WTC11 (cell line): ENCODE measurements at regions not wholly inside any gene's neighbourhood (a gene's known extent, or its start where the extent isn't known, plus 50 kb on each side); places are given as distances from the start of the nearest gene placed in this dataset.

ENCODE experiments used
- ATAC-seq: fragments of 200-7000 bp; cut with Tn5 transposase; 2 replicates; pipeline ENCODE4 v1.10.0; 2021; ENCODE audit warnings: mild to moderate bottlenecking, moderate library complexity
- CTCF ChIA-PET: fragments of 300-600 bp; sonication (Branson Sonifier 250); formaldehyde crosslinking; loops from one replicate; lab custom pipeline; 2021; ENCODE audit warnings: antibody characterized with exemption; lab: Charles Lee
- POLR2A ChIA-PET: fragments of 350-600 bp; sonication (Branson Sonifier 250); formaldehyde crosslinking; loops from one replicate; lab custom pipeline; 2021; ENCODE audit warnings: antibody characterized with exemption; lab: Charles Lee
- DNase-seq: peaks from one replicate; pipeline ENCODE4 v3.0.0; 2021; ENCODE audit warnings: low spot score
- H3K27ac Mint-ChIP-seq: 2 replicates; pipeline ENCODE4 v1.8.0; 2021; ENCODE audit warnings: mixed read lengths
- H3K27me3 Mint-ChIP-seq: 2 replicates; pipeline ENCODE4 v1.8.0; 2021; ENCODE audit warnings: low read depth, mild to moderate bottlenecking, moderate library complexity, mixed read lengths
- H3K36me3 Mint-ChIP-seq: 2 replicates; pipeline ENCODE4 v1.8.0; 2021; ENCODE audit warnings: mixed read lengths
- H3K4me1 Mint-ChIP-seq: 2 replicates; pipeline ENCODE4 v1.8.0; 2022; ENCODE audit warnings: mixed read lengths
- H3K4me3 Mint-ChIP-seq: 2 replicates; pipeline ENCODE4 v1.8.0; 2021; ENCODE audit warnings: mild to moderate bottlenecking, moderate library complexity, mixed read lengths
- H3K9me3 Mint-ChIP-seq: 2 replicates; pipeline ENCODE4 v1.8.0; 2021; ENCODE audit warnings: mixed read lengths
- EMX1 ChIP-seq: fragments of 250-450 bp; sonication (Bioruptor Pico); IDR thresholded peaks from 2 replicates; pipeline ENCODE4 v1.8.0; 2021; ENCODE audit warnings: mild to moderate bottlenecking
- GTF2I ChIP-seq: fragments of 250-450 bp; sonication (Bioruptor Pico); conservative IDR thresholded peaks from 2 replicates; pipeline ENCODE4 v1.4.0; 2021; ENCODE audit warnings: mild to moderate bottlenecking
- NFE2L1 ChIP-seq: sonication (generic); formaldehyde crosslinking; IDR thresholded peaks from 2 replicates; pipeline ENCODE4 v1.8.1; 2023; ENCODE audit warnings: missing genetic modification reagents
- ZNF396 ChIP-seq: fragments of 250-450 bp; sonication (Bioruptor Pico); IDR thresholded peaks from 2 replicates; pipeline ENCODE4 v1.8.0; 2021; ENCODE audit warnings: mild to moderate bottlenecking, moderate library complexity, borderline replicate concordance
- TF ChIP-seq, protein P1 (sequence below): fragments of 250-450 bp; sonication (Bioruptor Pico); IDR thresholded peaks from 2 replicates; pipeline ENCODE4 v1.8.0; 2021; ENCODE audit warnings: mild to moderate bottlenecking
- TF ChIP-seq, protein P2 (sequence below): sonication (generic); formaldehyde crosslinking; conservative IDR thresholded peaks from 2 replicates; pipeline ENCODE4 v1.8.1; 2022; ENCODE audit warnings: mild to moderate bottlenecking, missing genetic modification reagents
- TF ChIP-seq, protein P3 (sequence below): sonication (generic); formaldehyde crosslinking; IDR thresholded peaks from 2 replicates; pipeline ENCODE4 v1.8.1; 2023; ENCODE audit warnings: mild to moderate bottlenecking, missing genetic modification reagents
- TF ChIP-seq, protein P4 (sequence below): sonication (generic); formaldehyde crosslinking; IDR thresholded peaks from 2 replicates; pipeline ENCODE4 v1.8.0; 2022; ENCODE audit warnings: mild to moderate bottlenecking, missing genetic modification reagents
- TF ChIP-seq, protein P5 (sequence below): sonication (generic); formaldehyde crosslinking; IDR thresholded peaks from 2 replicates; pipeline ENCODE4 v1.8.1; 2022; ENCODE audit warnings: mild to moderate bottlenecking, missing genetic modification reagents, moderate library complexity, borderline replicate concordance
- TF ChIP-seq, protein P6 (sequence below): sonication (generic); formaldehyde crosslinking; IDR thresholded peaks from 2 replicates; pipeline ENCODE4 v1.8.0; 2022; ENCODE audit warnings: mild to moderate bottlenecking, missing genetic modification reagents
- TF ChIP-seq, protein P7 (sequence below): sonication (generic); formaldehyde crosslinking; IDR thresholded peaks from 2 replicates; pipeline ENCODE4 v1.8.1; 2023; ENCODE audit warnings: mild to moderate bottlenecking, missing genetic modification reagents, moderate library complexity
- TF ChIP-seq, protein P8 (sequence below): fragments of 250-450 bp; sonication (Bioruptor Pico); IDR thresholded peaks from 2 replicates; pipeline ENCODE4 v2.1.2; 2022; ENCODE audit warnings: mild to moderate bottlenecking, moderate library complexity

DNA sequence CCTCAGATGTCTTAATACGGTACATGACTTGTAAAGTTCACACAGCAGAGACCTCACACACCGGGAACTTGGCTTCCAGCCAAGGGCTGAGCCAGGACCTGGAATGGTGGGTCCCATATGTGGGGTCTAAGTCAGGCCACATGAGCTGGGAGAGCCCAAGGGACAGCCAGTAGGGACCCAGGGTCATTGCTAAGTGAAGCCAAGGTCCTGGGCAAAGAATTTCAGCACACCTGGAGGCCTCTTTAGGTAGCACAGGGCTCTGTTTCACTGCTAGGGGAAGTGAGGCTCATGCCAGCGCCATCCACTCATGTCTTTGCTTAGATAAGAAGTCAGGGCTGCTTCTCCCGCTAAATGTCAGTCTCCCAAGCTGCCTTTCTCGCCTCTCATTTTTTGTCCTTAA, 116.6 kb upstream of the TLE3 start:
- CTCF ChIA-PET, result interaction anchor here (0.7 to 0.8 kb wide), 2 partner anchors 31 to 103 kb away, joined by 3 read pairs; no protein-coding TSS in a partner anchor
- Mint-ChIP-seq H3K27ac (no peak overlapping the region; the same call in 1 of the 2 replicates), H3K4me1 (peaks cover 17% of the 10 kb centered on the region), H3K36me3 (no peaks in the 10 kb centered on the region), H3K4me3 (no peak overlapping the region), H3K9me3 (peaks cover 6% of the 10 kb centered on the region; the same call in 1 of the 2 replicates), H3K27me3 (no peaks in the 10 kb centered on the region)
- DNase-seq, result no peak
- POLR2A ChIA-PET, result no interaction called here
- TF ChIP-seq NFE2L1 (no peak), EMX1 (CRISPR knock-in tag) (no peak)
- TF ChIP-seq, protein P1, sequence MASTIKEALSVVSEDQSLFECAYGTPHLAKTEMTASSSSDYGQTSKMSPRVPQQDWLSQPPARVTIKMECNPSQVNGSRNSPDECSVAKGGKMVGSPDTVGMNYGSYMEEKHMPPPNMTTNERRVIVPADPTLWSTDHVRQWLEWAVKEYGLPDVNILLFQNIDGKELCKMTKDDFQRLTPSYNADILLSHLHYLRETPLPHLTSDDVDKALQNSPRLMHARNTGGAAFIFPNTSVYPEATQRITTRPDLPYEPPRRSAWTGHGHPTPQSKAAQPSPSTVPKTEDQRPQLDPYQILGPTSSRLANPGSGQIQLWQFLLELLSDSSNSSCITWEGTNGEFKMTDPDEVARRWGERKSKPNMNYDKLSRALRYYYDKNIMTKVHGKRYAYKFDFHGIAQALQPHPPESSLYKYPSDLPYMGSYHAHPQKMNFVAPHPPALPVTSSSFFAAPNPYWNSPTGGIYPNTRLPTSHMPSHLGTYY, result no peak
- TF ChIP-seq, protein P2, sequence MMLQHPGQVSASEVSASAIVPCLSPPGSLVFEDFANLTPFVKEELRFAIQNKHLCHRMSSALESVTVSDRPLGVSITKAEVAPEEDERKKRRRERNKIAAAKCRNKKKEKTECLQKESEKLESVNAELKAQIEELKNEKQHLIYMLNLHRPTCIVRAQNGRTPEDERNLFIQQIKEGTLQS (CRISPR knock-in tag), result no peak
- TF ChIP-seq, protein P3, sequence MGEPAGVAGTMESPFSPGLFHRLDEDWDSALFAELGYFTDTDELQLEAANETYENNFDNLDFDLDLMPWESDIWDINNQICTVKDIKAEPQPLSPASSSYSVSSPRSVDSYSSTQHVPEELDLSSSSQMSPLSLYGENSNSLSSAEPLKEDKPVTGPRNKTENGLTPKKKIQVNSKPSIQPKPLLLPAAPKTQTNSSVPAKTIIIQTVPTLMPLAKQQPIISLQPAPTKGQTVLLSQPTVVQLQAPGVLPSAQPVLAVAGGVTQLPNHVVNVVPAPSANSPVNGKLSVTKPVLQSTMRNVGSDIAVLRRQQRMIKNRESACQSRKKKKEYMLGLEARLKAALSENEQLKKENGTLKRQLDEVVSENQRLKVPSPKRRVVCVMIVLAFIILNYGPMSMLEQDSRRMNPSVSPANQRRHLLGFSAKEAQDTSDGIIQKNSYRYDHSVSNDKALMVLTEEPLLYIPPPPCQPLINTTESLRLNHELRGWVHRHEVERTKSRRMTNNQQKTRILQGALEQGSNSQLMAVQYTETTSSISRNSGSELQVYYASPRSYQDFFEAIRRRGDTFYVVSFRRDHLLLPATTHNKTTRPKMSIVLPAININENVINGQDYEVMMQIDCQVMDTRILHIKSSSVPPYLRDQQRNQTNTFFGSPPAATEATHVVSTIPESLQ (CRISPR knock-in tag), result no peak
- TF ChIP-seq, protein P4, sequence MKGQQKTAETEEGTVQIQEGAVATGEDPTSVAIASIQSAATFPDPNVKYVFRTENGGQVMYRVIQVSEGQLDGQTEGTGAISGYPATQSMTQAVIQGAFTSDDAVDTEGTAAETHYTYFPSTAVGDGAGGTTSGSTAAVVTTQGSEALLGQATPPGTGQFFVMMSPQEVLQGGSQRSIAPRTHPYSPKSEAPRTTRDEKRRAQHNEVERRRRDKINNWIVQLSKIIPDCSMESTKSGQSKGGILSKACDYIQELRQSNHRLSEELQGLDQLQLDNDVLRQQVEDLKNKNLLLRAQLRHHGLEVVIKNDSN (CRISPR knock-in tag), result no peak
- TF ChIP-seq, protein P5, sequence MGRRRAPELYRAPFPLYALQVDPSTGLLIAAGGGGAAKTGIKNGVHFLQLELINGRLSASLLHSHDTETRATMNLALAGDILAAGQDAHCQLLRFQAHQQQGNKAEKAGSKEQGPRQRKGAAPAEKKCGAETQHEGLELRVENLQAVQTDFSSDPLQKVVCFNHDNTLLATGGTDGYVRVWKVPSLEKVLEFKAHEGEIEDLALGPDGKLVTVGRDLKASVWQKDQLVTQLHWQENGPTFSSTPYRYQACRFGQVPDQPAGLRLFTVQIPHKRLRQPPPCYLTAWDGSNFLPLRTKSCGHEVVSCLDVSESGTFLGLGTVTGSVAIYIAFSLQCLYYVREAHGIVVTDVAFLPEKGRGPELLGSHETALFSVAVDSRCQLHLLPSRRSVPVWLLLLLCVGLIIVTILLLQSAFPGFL (CRISPR knock-in tag), result no peak
- TF ChIP-seq, protein P6, sequence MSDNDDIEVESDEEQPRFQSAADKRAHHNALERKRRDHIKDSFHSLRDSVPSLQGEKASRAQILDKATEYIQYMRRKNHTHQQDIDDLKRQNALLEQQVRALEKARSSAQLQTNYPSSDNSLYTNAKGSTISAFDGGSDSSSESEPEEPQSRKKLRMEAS, result no peak
- TF ChIP-seq, protein P7, sequence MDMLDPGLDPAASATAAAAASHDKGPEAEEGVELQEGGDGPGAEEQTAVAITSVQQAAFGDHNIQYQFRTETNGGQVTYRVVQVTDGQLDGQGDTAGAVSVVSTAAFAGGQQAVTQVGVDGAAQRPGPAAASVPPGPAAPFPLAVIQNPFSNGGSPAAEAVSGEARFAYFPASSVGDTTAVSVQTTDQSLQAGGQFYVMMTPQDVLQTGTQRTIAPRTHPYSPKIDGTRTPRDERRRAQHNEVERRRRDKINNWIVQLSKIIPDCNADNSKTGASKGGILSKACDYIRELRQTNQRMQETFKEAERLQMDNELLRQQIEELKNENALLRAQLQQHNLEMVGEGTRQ (CRISPR knock-in tag), result no peak
- peak; percentile 61 for ATAC-seq

DNA sequence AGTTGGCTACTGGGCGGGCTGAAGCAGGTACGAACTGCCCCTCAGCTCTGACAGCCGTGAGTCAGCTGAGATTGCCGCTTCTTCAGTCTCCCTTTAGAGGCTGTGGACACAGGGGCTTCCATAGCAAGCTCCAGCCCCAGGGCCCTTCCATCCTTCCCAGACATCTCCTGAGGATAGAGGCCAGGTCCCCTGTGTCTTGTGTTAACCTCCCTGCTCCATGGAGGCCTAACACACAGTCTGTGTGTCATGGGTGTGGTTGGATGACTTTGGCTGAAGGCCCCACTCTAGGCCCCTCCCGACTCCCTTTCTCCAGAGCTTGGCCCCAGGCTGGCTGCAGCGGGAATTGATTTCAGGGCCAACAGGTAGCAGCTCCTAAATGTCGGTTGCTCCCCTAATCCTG, 116.1 kb upstream of the TLE3 start:
- TF ChIP-seq, protein P8, sequence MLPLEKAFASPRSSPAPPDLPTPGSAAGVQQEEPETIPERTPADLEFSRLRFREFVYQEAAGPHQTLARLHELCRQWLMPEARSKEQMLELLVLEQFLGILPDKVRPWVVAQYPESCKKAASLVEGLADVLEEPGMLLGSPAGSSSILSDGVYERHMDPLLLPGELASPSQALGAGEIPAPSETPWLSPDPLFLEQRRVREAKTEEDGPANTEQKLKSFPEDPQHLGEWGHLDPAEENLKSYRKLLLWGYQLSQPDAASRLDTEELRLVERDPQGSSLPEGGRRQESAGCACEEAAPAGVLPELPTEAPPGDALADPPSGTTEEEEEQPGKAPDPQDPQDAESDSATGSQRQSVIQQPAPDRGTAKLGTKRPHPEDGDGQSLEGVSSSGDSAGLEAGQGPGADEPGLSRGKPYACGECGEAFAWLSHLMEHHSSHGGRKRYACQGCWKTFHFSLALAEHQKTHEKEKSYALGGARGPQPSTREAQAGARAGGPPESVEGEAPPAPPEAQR, result no peak
- TF ChIP-seq ZNF396 (CRISPR knock-in tag), result no peak
- Mint-ChIP-seq H3K27ac (no peak overlapping the region), H3K4me1 (peaks cover 17% of the 10 kb centered on the region), H3K4me3 (no peak overlapping the region), H3K27me3 (no peaks in the 10 kb centered on the region), H3K36me3 (no peaks in the 10 kb centered on the region), H3K9me3 (peaks cover 6% of the 10 kb centered on the region; the same call in 1 of the 2 replicates)
- POLR2A ChIA-PET, result no interaction called here
- ATAC-seq (no peak), DNase-seq (no peak)
- CTCF ChIA-PET, result interaction anchor here (0.8 kb wide), 1 partner anchor 102 kb away, joined by 3 read pairs; no protein-coding TSS in a partner anchor

DNA sequence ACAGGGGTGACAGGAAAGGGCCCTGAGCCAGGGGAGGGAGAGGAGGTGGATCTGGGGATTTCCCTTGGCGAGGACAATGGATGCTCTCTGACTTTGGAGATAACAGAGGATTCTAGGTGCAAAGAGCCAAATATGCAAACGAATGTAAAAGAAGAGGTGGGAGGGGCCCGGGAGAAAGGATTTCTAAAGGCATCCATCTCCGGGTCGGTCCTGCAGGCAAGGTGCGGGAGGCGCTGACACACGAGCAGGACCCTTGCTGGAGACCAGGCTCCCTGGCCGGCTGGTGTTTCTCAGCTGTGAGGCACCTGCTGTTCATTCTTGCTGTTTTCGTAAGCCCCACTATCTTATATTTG, 115.2 kb upstream of the TLE3 start:
- no peak for TF ChIP-seq GTF2I
- TF ChIP-seq, all 79 proteins: peak for 0
- Mint-ChIP-seq H3K4me1 (peaks cover 17% of the 10 kb centered on the region), H3K27ac (no peak overlapping the region), H3K9me3 (peaks cover 6% of the 10 kb centered on the region; the same call in 1 of the 2 replicates), H3K4me3 (no peak overlapping the region), H3K36me3 (no peaks in the 10 kb centered on the region), H3K27me3 (no peaks in the 10 kb centered on the region)
- ATAC-seq (no peak), DNase-seq (no peak)
- ChIA-PET POLR2A (no interaction called here), CTCF (interaction anchor here (1.0 kb wide), 1 partner anchor 148 kb away, joined by 3 read pairs; no protein-coding TSS in a partner anchor)
